ENCODE measurements at regions not wholly inside any gene's neighbourhood (a gene's known extent, or its start where the extent isn't known, plus 50 kb on each side); places are given as distances from the start of the nearest gene placed in this dataset.

GRCh38 chr5:99747342-99747741, 787.8 kb upstream of the FAM174A start:
- no peak for TF ChIP-seq CTCF (IDR thresholded peaks at IDR 0.05)
- TF ChIP-seq NR2C2 (CRISPR knock-in tag; IDR thresholded peaks at IDR 0.05): no peak
- TF ChIP-seq ARID4B (CRISPR knock-in tag; IDR thresholded peaks at IDR 0.05; ENCODE audit: borderline replicate concordance): no peak

Data from WTC11 (cell line).